BLaER1 (cell line): ENCODE measurements at regions not wholly inside any gene's neighbourhood (a gene's known extent, or its start where the extent isn't known, plus 50 kb on each side); places are given as distances from the start of the nearest gene placed in this dataset.
"Not testable (repeated sequence)": the region's sequence is repeated elsewhere in the genome, so short reads cannot be mapped to it uniquely, and the experiment has no call there.

Experiments used
- H3K27ac ChIP-seq: shearing (Covaris generic); formaldehyde crosslinking; 2 replicates; pipeline ENCODE4 v1.8.1; 2022
- H3K27me3 ChIP-seq: shearing (Covaris generic); formaldehyde crosslinking; 2 replicates; pipeline ENCODE4 v1.8.1; 2022
- H3K36me3 ChIP-seq: shearing (Covaris generic); formaldehyde crosslinking; 2 replicates; pipeline ENCODE4 v1.8.1; 2022
- H3K4me1 ChIP-seq: shearing (Covaris generic); formaldehyde crosslinking; 2 replicates; pipeline ENCODE4 v1.8.1; 2022
- H3K4me2 ChIP-seq: shearing (Covaris generic); formaldehyde crosslinking; 2 replicates; pipeline ENCODE4 v1.8.1; 2022
- H3K4me3 ChIP-seq: shearing (Covaris generic); formaldehyde crosslinking; 2 replicates; pipeline ENCODE4 v1.8.1; 2022
- H3K9ac ChIP-seq: shearing (Covaris generic); formaldehyde crosslinking; 2 replicates; pipeline ENCODE4 v1.8.1; 2022
- H3K9me3 ChIP-seq: shearing (Covaris generic); formaldehyde crosslinking; 2 replicates; pipeline ENCODE4 v1.8.1; 2022
- H4K20me1 ChIP-seq: shearing (Covaris generic); formaldehyde crosslinking; 2 replicates; pipeline ENCODE4 v1.8.1; 2022
- Cebpa-rat ChIP-seq: shearing (Covaris generic); IDR thresholded peaks from 2 replicates; pipeline ENCODE4 v1.8.1; 2022

DNA sequence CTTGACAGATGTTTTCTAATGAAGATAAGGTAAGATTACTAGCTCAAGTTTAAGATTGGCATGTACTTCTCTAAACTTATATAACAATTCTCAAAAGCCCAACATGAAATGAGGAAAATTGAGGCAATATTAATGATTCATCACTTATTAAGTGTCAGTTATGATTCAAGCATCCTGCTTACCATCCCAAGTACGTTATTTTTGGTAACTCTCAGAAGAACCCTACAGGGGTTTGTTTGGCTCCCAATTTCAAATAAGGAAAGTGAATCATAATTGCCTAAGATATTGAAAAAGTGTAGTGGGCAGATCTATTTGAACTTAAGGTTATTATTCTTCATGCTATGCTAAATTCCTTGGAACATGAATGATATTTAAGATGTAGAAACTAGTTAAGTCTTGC is 387.9 kb upstream of the TENM3 start:
- Histone ChIP-seq H3K27ac (no peak overlapping the region), H4K20me1 (no peaks in the 10 kb centered on the region), H3K4me1 (no peaks in the 10 kb centered on the region), H3K9me3 (no peaks in the 10 kb centered on the region), H3K27me3 (no peaks in the 10 kb centered on the region), H3K9ac (no peak overlapping the region), H3K36me3 (no peaks in the 10 kb centered on the region), H3K4me3 (no peak overlapping the region), H3K4me2 (no peak overlapping the region)
- no peak for TF ChIP-seq Cebpa-rat

DNA sequence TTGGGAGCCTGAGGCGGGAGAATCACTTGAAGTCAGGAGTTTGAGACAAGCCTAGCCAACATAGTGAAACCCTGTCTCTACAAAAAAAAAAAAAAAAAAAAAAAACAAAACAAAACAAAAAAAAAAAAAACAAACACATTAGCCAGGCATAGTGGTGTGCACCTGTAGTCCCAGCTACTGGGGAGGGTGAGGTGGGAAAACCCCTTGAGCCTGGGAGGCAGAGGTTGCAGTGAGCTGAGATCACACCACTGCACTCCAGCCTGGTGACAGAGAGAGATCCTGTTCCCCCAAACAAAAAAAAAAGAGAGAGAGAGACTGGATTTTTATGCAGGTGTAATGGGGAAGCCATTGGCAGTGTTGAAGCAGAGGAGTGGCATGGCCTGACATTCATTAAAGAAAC is 385.7 kb upstream of the TENM3 start:
- not testable (repeated sequence) for H3K36me3 ChIP-seq, H3K4me3 ChIP-seq, H3K4me2 ChIP-seq, H3K27ac ChIP-seq, H4K20me1 ChIP-seq, H3K27me3 ChIP-seq, H3K9ac ChIP-seq, H3K9me3 ChIP-seq, H3K4me1 ChIP-seq

DNA sequence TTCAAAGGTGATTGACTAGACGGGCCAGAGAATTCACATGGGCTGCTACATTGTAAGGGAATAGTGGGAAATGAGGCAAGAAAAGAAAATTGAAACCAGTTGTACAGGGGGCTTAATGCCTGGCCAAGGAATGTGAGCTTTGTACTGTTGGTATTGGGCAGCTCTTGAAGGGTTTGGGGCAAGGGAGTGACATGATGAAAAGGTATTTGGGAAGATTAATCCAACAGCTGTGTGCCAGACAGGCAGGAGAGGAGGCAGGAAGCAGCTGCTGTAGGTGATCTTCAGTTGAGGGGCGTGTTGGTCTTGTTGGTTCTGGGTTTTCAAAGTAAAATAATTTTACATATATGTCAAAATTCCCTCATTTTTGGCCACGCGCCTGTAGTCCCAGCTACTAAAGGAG is 384.5 kb upstream of the TENM3 start:
- H3K36me3 ChIP-seq, result no peaks in the 10 kb centered on the region
- H3K4me3 ChIP-seq, result no peak overlapping the region
- no peaks in the 10 kb centered on the region for H3K9me3 ChIP-seq
- no peak overlapping the region for H3K9ac ChIP-seq
- H3K27ac ChIP-seq, result no peak overlapping the region
- H4K20me1 ChIP-seq, result no peaks in the 10 kb centered on the region
- no peak for TF ChIP-seq Cebpa-rat
- H3K4me2 ChIP-seq, result no peak overlapping the region
- H3K4me1 ChIP-seq, result no peaks in the 10 kb centered on the region
- no peaks in the 10 kb centered on the region for H3K27me3 ChIP-seq

DNA sequence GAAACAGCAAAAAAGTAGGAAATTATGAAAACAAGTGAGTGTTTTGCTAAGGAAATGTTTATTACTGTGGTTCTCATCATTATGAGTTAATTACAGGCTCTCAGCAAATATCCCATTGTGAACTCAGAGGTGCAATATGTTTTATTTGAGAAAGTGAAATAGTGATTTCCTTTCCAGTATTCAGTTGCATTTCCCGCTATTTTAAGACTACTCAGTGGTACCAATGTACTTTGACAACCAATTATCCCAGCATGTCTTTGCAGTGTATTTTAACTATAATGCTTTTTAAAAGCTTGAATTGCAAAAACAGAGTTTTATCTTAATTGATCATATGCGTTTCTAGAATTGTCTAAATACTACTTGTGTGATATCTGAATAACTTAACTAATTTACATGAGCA is 383.8 kb upstream of the TENM3 start:
- H3K27me3 ChIP-seq, result no peaks in the 10 kb centered on the region
- no peak for TF ChIP-seq Cebpa-rat
- H3K4me3 ChIP-seq, result no peak overlapping the region
- H3K9ac ChIP-seq, result no peak overlapping the region
- no peaks in the 10 kb centered on the region for H4K20me1 ChIP-seq
- H3K4me2 ChIP-seq, result no peak overlapping the region
- H3K36me3 ChIP-seq, result no peaks in the 10 kb centered on the region
- H3K27ac ChIP-seq, result no peak overlapping the region
- H3K9me3 ChIP-seq, result no peaks in the 10 kb centered on the region
- no peaks in the 10 kb centered on the region for H3K4me1 ChIP-seq

- Histone ChIP-seq H3K27ac (no peak overlapping the region), H3K36me3 (no peaks in the 10 kb centered on the region), H3K4me2 (no peak overlapping the region), H3K4me1 (no peaks in the 10 kb centered on the region), H4K20me1 (no peaks in the 10 kb centered on the region), H3K27me3 (no peaks in the 10 kb centered on the region), H3K9me3 (no peaks in the 10 kb centered on the region), H3K4me3 (no peak overlapping the region), H3K9ac (no peak overlapping the region)
- no peak for TF ChIP-seq Cebpa-rat
Measured at GRCh38 chr4:181860157-181860556, 383.0 kb upstream of the TENM3 start.

- Histone ChIP-seq H3K27me3 (no peaks in the 10 kb centered on the region), H3K27ac (no peak overlapping the region), H3K9ac (no peak overlapping the region), H3K4me2 (no peak overlapping the region), H3K4me1 (no peaks in the 10 kb centered on the region), H3K36me3 (no peaks in the 10 kb centered on the region), H3K4me3 (no peak overlapping the region), H4K20me1 (no peaks in the 10 kb centered on the region), H3K9me3 (no peaks in the 10 kb centered on the region)
- no peak for TF ChIP-seq Cebpa-rat
Measured at GRCh38 chr4:181860668-181861067, 382.5 kb upstream of the TENM3 start.

DNA sequence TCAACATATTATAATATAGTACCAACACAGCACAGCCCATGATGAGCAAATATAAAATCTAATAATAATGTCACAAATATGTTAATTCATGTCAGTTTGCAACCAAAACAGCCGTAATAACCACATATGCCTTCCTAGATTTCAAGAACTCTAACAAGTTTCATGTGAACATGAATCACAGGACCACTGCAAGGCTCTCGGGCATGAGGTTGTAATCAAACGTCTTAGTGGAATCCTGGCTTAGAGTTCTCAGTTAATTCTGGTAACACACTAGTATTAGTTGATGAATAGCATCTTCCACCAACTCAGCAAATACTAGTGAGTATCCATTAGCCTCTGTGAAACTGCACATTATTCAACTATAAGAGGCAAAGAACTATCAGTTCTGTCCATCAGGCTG is 379.3 kb upstream of the TENM3 start:
- Histone ChIP-seq H3K9ac (no peak overlapping the region), H3K27me3 (no peaks in the 10 kb centered on the region), H3K36me3 (no peaks in the 10 kb centered on the region), H3K4me3 (no peak overlapping the region), H3K9me3 (no peaks in the 10 kb centered on the region), H3K4me1 (no peaks in the 10 kb centered on the region), H4K20me1 (no peaks in the 10 kb centered on the region), H3K4me2 (no peak overlapping the region), H3K27ac (no peak overlapping the region)
- TF ChIP-seq Cebpa-rat, result no peak

- H3K9me3 ChIP-seq, result no peaks in the 10 kb centered on the region
- no peaks in the 10 kb centered on the region for H3K4me1 ChIP-seq
- H3K4me2 ChIP-seq, result no peak overlapping the region
- no peaks in the 10 kb centered on the region for H3K27me3 ChIP-seq
- no peak for TF ChIP-seq Cebpa-rat
- no peak overlapping the region for H3K27ac ChIP-seq
- H3K36me3 ChIP-seq, result no peaks in the 10 kb centered on the region
- no peak overlapping the region for H3K9ac ChIP-seq
- H4K20me1 ChIP-seq, result no peaks in the 10 kb centered on the region
- no peak overlapping the region for H3K4me3 ChIP-seq
Measured at GRCh38 chr4:181870326-181870725, 372.9 kb upstream of the TENM3 start.

- no peak for TF ChIP-seq Cebpa-rat
- H4K20me1 ChIP-seq, result no peaks in the 10 kb centered on the region
- H3K9me3 ChIP-seq, result no peaks in the 10 kb centered on the region
- H3K4me1 ChIP-seq, result no peaks in the 10 kb centered on the region
- H3K27me3 ChIP-seq, result no peaks in the 10 kb centered on the region
- no peaks in the 10 kb centered on the region for H3K36me3 ChIP-seq
- no peak overlapping the region for H3K9ac ChIP-seq
- H3K4me2 ChIP-seq, result no peak overlapping the region
- H3K4me3 ChIP-seq, result no peak overlapping the region
- no peak overlapping the region for H3K27ac ChIP-seq
Measured at GRCh38 chr4:181874602-181875001, 368.6 kb upstream of the TENM3 start.

DNA sequence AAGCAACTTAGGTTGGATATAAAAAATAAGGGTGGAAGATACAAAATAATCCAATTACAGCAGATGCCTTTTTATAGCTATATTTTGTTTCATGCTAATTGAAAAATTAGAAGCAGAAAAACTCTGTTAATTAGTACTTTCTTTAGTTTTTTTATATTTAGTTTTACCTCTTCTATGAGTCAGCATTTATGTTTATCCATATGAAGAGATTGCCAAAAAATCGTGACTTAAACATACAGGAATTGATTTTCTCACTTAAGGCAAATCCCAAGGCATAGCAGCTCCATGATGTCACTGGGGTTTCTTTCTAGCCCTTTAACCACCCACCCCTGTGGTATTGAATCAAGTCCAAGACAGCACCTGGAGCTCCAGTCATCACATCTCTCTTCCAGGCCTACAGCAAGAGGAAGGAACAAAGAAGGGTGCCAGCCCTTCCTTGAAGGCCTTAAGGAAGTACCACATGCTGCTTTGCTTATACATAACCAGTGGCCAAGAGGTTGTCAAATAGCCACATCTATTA is 365.8 kb upstream of the TENM3 start:
- Histone ChIP-seq H3K9ac (no peak overlapping the region), H3K4me3 (no peak overlapping the region), H3K9me3 (no peaks in the 10 kb centered on the region), H4K20me1 (no peaks in the 10 kb centered on the region), H3K4me1 (no peaks in the 10 kb centered on the region), H3K36me3 (no peaks in the 10 kb centered on the region), H3K4me2 (no peak overlapping the region), H3K27ac (no peak overlapping the region), H3K27me3 (no peaks in the 10 kb centered on the region)
- TF ChIP-seq Cebpa-rat, result no peak

DNA sequence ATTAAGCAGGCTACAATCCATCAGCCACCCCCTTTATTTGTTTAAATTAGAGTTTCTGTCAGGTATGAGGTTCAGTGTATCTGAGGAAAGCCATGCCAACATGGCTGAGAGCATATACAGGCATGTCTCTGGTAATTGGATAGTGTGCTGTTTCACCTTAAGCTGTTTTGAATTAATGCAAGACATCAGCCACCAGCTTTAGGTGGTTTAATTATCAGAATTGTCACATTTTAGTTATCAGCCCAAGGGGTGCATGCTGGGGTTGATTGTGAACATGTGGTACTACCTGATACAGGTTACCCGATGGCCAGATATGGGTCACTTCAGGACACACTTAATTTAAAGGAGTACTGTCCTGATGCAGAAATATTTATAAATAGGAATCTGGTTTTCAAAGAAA is 353.2 kb upstream of the TENM3 start:
- H3K36me3 ChIP-seq, result no peaks in the 10 kb centered on the region
- H3K4me1 ChIP-seq, result no peaks in the 10 kb centered on the region
- TF ChIP-seq Cebpa-rat, result no peak
- H3K9me3 ChIP-seq, result no peaks in the 10 kb centered on the region
- no peak overlapping the region for H3K4me3 ChIP-seq
- H3K27ac ChIP-seq, result no peak overlapping the region
- no peaks in the 10 kb centered on the region for H4K20me1 ChIP-seq
- no peak overlapping the region for H3K9ac ChIP-seq
- no peak overlapping the region for H3K4me2 ChIP-seq
- no peaks in the 10 kb centered on the region for H3K27me3 ChIP-seq
